HL-60 (cell line): ENCODE measurements at regions not wholly inside any gene's neighbourhood (a gene's known extent, or its start where the extent isn't known, plus 50 kb on each side); places are given as distances from the start of the nearest gene placed in this dataset.

Experiments used
- DNase-seq, 2 experiments: peaks; one replicate each; pipeline ENCODE4 v3.0.0-alpha.2; 2010 to 2020; ENCODE audit warnings: low read depth in 1 of 2, low spot score in 1 of 2
- H3K27ac ChIP-seq: fragments of 250-450 bp; sonication (Bioruptor Pico); replicated peaks from 2 replicates; pipeline ENCODE4 v1.5.1; 2020; ENCODE audit warnings: mild to moderate bottlenecking, moderate library complexity
- H3K27me3 ChIP-seq: fragments of 250-450 bp; sonication (Bioruptor Pico); 2 replicates; pipeline ENCODE4 v1.5.1; 2021; ENCODE audit warnings: mild to moderate bottlenecking, moderate library complexity; ENCODE audit not compliant: insufficient read depth, poor library complexity, severe bottlenecking
- H3K4me3 ChIP-seq: replicated peaks from 2 replicates; pipeline ENCODE4 v1.5.1; 2011; ENCODE audit warnings: mild to moderate bottlenecking, control low read depth, low read length; ENCODE audit not compliant: insufficient read depth
- GABPA ChIP-seq: IDR thresholded peaks from 2 replicates; pipeline ENCODE4 v1.6.1; 2012; ENCODE audit warnings: low read depth
- POLR2AphosphoS5 ChIP-seq: IDR thresholded peaks from 2 replicates; pipeline ENCODE4 v1.6.1; 2012; ENCODE audit warnings: low read depth
- SPI1 ChIP-seq: IDR thresholded peaks from 2 replicates; pipeline ENCODE4 v1.6.1; 2012; ENCODE audit warnings: low read depth, mild to moderate bottlenecking, borderline replicate concordance
- TF ChIP-seq, protein P1 (sequence below): IDR thresholded peaks from 2 replicates; pipeline ENCODE4 v1.6.1; 2012; ENCODE audit warnings: low read depth; ENCODE audit not compliant: insufficient replicate concordance
- TF ChIP-seq, protein P2 (sequence below): IDR thresholded peaks from one replicate; pipeline ENCODE4 v1.5.1; 2011; ENCODE audit warnings: low read length, control low read depth, inconsistent platforms; ENCODE audit not compliant: insufficient read depth

DNA sequence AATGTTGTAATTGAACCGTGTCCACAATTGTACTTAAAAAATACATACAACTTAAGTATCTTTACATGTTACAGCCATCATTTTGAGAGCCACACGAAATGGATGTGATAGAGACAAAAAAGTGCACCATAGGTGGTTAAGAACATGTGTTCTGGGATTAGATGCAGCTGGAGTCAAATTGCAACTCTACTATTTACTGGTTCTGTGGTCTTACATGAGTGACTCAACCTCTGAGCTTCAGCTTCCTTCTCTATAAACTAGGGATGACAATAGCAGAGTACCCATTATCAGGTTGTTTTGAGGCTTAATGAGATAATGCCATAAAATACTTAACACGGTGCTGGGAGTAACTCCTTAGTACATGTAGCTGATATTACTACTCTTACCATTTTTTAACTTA is 130.4 kb downstream of the IDS start:
- no peak for DNase-seq
- TF ChIP-seq, protein P1, sequence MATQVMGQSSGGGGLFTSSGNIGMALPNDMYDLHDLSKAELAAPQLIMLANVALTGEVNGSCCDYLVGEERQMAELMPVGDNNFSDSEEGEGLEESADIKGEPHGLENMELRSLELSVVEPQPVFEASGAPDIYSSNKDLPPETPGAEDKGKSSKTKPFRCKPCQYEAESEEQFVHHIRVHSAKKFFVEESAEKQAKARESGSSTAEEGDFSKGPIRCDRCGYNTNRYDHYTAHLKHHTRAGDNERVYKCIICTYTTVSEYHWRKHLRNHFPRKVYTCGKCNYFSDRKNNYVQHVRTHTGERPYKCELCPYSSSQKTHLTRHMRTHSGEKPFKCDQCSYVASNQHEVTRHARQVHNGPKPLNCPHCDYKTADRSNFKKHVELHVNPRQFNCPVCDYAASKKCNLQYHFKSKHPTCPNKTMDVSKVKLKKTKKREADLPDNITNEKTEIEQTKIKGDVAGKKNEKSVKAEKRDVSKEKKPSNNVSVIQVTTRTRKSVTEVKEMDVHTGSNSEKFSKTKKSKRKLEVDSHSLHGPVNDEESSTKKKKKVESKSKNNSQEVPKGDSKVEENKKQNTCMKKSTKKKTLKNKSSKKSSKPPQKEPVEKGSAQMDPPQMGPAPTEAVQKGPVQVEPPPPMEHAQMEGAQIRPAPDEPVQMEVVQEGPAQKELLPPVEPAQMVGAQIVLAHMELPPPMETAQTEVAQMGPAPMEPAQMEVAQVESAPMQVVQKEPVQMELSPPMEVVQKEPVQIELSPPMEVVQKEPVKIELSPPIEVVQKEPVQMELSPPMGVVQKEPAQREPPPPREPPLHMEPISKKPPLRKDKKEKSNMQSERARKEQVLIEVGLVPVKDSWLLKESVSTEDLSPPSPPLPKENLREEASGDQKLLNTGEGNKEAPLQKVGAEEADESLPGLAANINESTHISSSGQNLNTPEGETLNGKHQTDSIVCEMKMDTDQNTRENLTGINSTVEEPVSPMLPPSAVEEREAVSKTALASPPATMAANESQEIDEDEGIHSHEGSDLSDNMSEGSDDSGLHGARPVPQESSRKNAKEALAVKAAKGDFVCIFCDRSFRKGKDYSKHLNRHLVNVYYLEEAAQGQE, result no peak
- TF ChIP-seq SPI1 (no peak), GABPA (no peak), POLR2AphosphoS5 (no peak)
- TF ChIP-seq, protein P2, sequence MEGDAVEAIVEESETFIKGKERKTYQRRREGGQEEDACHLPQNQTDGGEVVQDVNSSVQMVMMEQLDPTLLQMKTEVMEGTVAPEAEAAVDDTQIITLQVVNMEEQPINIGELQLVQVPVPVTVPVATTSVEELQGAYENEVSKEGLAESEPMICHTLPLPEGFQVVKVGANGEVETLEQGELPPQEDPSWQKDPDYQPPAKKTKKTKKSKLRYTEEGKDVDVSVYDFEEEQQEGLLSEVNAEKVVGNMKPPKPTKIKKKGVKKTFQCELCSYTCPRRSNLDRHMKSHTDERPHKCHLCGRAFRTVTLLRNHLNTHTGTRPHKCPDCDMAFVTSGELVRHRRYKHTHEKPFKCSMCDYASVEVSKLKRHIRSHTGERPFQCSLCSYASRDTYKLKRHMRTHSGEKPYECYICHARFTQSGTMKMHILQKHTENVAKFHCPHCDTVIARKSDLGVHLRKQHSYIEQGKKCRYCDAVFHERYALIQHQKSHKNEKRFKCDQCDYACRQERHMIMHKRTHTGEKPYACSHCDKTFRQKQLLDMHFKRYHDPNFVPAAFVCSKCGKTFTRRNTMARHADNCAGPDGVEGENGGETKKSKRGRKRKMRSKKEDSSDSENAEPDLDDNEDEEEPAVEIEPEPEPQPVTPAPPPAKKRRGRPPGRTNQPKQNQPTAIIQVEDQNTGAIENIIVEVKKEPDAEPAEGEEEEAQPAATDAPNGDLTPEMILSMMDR, result no peak
- Histone ChIP-seq H3K4me3 (no peak overlapping the region), H3K27ac (no peak overlapping the region), H3K27me3 (no peaks in the 10 kb centered on the region)

DNA sequence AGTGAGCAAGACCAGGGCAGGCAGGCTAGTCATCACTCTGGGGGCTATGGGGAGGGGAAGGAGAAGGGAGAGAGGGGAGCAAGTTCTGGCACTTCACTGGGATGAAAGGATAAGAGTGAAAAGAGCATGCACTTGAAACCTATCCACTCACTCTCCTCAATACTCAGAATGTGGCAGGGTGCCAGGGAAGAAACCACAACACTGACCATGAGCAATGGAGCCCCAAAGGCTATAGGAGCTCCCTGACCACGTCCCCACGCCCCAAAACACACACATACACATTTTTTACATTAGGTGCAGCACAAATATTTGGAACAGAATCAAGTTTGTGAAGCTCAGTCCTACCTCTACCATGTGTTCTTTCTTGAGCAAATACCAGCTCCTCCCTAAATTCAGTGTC is 132.2 kb downstream of the IDS start:
- no peaks in the 10 kb centered on the region for H3K27me3 ChIP-seq
- DNase-seq, result no peak
- H3K4me3 ChIP-seq, result no peak overlapping the region
- TF ChIP-seq, protein P2, result no peak
- TF ChIP-seq SPI1, result no peak
- TF ChIP-seq POLR2AphosphoS5, result no peak
- TF ChIP-seq, protein P1, result no peak
- no peak for TF ChIP-seq GABPA
- H3K27ac ChIP-seq, result no peak overlapping the region

DNA sequence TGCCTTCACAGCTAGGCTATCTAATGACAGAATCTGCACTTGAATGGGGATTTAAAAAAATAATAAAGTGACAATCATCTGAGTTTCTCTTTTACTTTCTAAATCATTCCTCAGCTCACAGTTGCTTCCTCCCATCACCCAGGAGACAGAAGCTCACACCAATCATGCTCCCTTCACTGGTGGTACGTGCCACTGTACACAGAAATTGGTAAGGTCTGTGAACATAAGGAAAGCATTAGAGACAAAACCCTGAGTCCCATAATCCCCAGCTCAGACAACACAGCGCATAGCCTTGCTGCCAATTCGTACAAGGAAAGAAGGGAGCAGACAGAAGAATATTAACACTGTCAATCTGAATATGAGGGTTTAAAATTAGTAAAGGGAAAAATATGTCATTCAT is 133.1 kb downstream of the IDS start:
- no peak for DNase-seq
- TF ChIP-seq, protein P2, result no peak
- TF ChIP-seq SPI1 (no peak), GABPA (no peak), POLR2AphosphoS5 (no peak)
- TF ChIP-seq, protein P1, result no peak

More for the DNA sequence above, 133.1 kb downstream of the IDS start:
- Histone ChIP-seq H3K27ac (no peak overlapping the region), H3K4me3 (no peak overlapping the region), H3K27me3 (no peaks in the 10 kb centered on the region)
